GM23248 (cell line): ENCODE measurements at regions not wholly inside any gene's neighbourhood (a gene's known extent, or its start where the extent isn't known, plus 50 kb on each side); places are given as distances from the start of the nearest gene placed in this dataset.

Source experiments
- EZH2 ChIP-seq: fragments of 200-600 bp; sonication (generic); IDR thresholded peaks from 2 replicates; pipeline ENCODE4 v1.6.1; 2018; ENCODE audit warnings: antibody characterized with exemption, mild to moderate bottlenecking; ENCODE audit not compliant: insufficient read depth, poor library complexity, severe bottlenecking
- EZH2phosphoT487 ChIP-seq: fragments of 200-600 bp; sonication (generic); IDR thresholded peaks from 2 replicates; pipeline ENCODE4 v1.6.1; 2018; ENCODE audit warnings: antibody characterized with exemption, moderate library complexity, mild to moderate bottlenecking, low read depth; ENCODE audit not compliant: insufficient read depth

GRCh38 chr15:48059791-48060190, 61.0 kb upstream of the SLC24A5 start:
- no peak for TF ChIP-seq EZH2
- no peak for TF ChIP-seq EZH2phosphoT487
